CD4-positive, alpha-beta T cell (primary cell): ENCODE measurements at regions not wholly inside any gene's neighbourhood (a gene's known extent, or its start where the extent isn't known, plus 50 kb on each side); places are given as distances from the start of the nearest gene placed in this dataset.

Experiments used
- ATAC-seq: fragments of 200-7000 bp; cut with Tn5 transposase; one replicate; pipeline ENCODE4 v1.10.0; 2022; ENCODE audit warnings: mild to moderate bottlenecking; ENCODE audit not compliant: poor library complexity
- CTCF ChIA-PET: fragments of 350-600 bp; sonication (Branson Sonifier 250); formaldehyde crosslinking; loops from one replicate; lab custom pipeline; 2021; ENCODE audit warnings: antibody characterized with exemption, inconsistent platforms; lab: Charles Lee
- POLR2A ChIA-PET: fragments of 350-600 bp; sonication (Branson Sonifier 250); formaldehyde crosslinking; loops from one replicate; lab custom pipeline; 2021; ENCODE audit warnings: antibody characterized with exemption, inconsistent platforms; lab: Charles Lee
- DNase-seq, 14 experiments: peaks; one replicate each; pipeline ENCODE4 v3.0.0-alpha.2; 2013 to 2020; ENCODE audit warnings: mixed read lengths in 2 of 14
- H3K27ac ChIP-seq, 2 donors: one replicate each; pipeline versions ENCODE4 v1.5.1 to v1.7.0; 2013; ENCODE audit warnings: low read length in 2 of 2, low read depth in 1 of 2, mild to moderate bottlenecking in 1 of 2
- H3K27me3 ChIP-seq, 2 experiments: 1 replicate in 1 of 2; 2 replicates in 1 of 2; pipeline versions ENCODE4 v1.6.1 to v1.7.0; 2013; ENCODE audit warnings: low read length in 2 of 2, control low read depth in 1 of 2, mild to moderate bottlenecking in 1 of 2, moderate library complexity in 1 of 2; ENCODE audit not compliant: insufficient read depth in 2 of 2, control insufficient read depth in 1 of 2
- H3K36me3 ChIP-seq: one replicate; pipeline ENCODE4 v1.6.1; 2013; ENCODE audit warnings: low read length, control low read depth; ENCODE audit not compliant: insufficient read depth
- H3K4me1 ChIP-seq: one replicate; pipeline ENCODE4 v1.6.1; 2013; ENCODE audit warnings: low read length, control low read depth; ENCODE audit not compliant: insufficient read depth
- H3K4me3 ChIP-seq: one replicate; pipeline ENCODE4 v1.5.1; 2013; ENCODE audit warnings: mild to moderate bottlenecking, low read length, moderate library complexity
- H3K9me3 ChIP-seq, 2 experiments: 1 replicate in 1 of 2; 2 replicates in 1 of 2; pipeline versions ENCODE4 v1.6.1 to v1.7.0; 2013; ENCODE audit warnings: low read length in 2 of 2, mild to moderate bottlenecking in 2 of 2, control low read depth in 1 of 2, moderate library complexity in 1 of 2; ENCODE audit not compliant: control insufficient read depth in 1 of 2, insufficient read depth in 1 of 2
- H3K27ac Mint-ChIP-seq: one replicate; pipeline ENCODE4 v1.8.0; 2020; ENCODE audit warnings: mixed read lengths
- H3K27me3 Mint-ChIP-seq: one replicate; pipeline ENCODE4 v1.8.0; 2021; ENCODE audit warnings: mixed read lengths
- H3K36me3 Mint-ChIP-seq: one replicate; pipeline ENCODE4 v1.8.0; 2021; ENCODE audit warnings: low read depth, mixed read lengths
- H3K4me1 Mint-ChIP-seq: one replicate; pipeline ENCODE4 v1.8.0; 2021; ENCODE audit warnings: low read depth, mixed read lengths
- H3K4me3 Mint-ChIP-seq: one replicate; pipeline ENCODE4 v1.8.0; 2020; ENCODE audit warnings: mild to moderate bottlenecking, mixed read lengths
- H3K9me3 Mint-ChIP-seq: one replicate; pipeline ENCODE4 v1.8.0; 2020; ENCODE audit warnings: mixed read lengths
- CTCF ChIP-seq: fragments of 200-600 bp; IDR thresholded peaks from one replicate; pipeline ENCODE4 v1.8.0; 2022; ENCODE audit warnings: antibody characterized with exemption, mild to moderate bottlenecking
- intact Hi-C, 2 experiments: fragments of 100-400 bp; cut with DNase I in 1 of 2; cut with micrococcal nuclease in 1 of 2; formaldehyde crosslinking; loops; one replicate each; pipeline versions ENCODE4 v1.15.1 to v1.9.0; 2023 to 2025; cut with DNase I, micrococcal nuclease

GRCh38 chr4:149175549-149175948 lies 640.1 kb downstream of the IQCM start:
- Mint-ChIP-seq H3K27ac (no peak overlapping the region), H3K36me3 (no peaks in the 10 kb centered on the region), H3K27me3 (no peaks in the 10 kb centered on the region), H3K4me1 (no peaks in the 10 kb centered on the region), H3K9me3 (no peaks in the 10 kb centered on the region), H3K4me3 (no peak overlapping the region)
- ATAC-seq = no peak
- no peak for DNase-seq
- Histone ChIP-seq H3K36me3 (no peaks in the 10 kb centered on the region), H3K9me3 (peaks cover 0 to 8% of the 10 kb centered on the region in 2 experiments), H3K4me3 (no peak overlapping the region), H3K27ac (no peak overlapping the region), H3K27me3 (no peaks in the 10 kb centered on the region), H3K4me1 (no peaks in the 10 kb centered on the region)
- TF ChIP-seq CTCF = no peak
- ChIA-PET POLR2A (no interaction called here), CTCF (no interaction called here)
- intact Hi-C loops = no loop called here

- intact Hi-C loops = no loop called here
- no peak for TF ChIP-seq CTCF
- no peaks in the 10 kb centered on the region for H3K36me3 ChIP-seq
- no peaks in the 10 kb centered on the region for H3K4me1 ChIP-seq
- no peaks in the 10 kb centered on the region for H3K27me3 ChIP-seq
- H3K9me3 ChIP-seq = peaks cover 0 to 8% of the 10 kb centered on the region in 2 experiments
- Mint-ChIP-seq H3K27ac (no peak overlapping the region), H3K27me3 (no peaks in the 10 kb centered on the region), H3K4me1 (no peaks in the 10 kb centered on the region), H3K4me3 (no peak overlapping the region), H3K36me3 (no peaks in the 10 kb centered on the region), H3K9me3 (no peaks in the 10 kb centered on the region)
- H3K27ac ChIP-seq = no peak overlapping the region
- no peak overlapping the region for H3K4me3 ChIP-seq
- CTCF ChIA-PET = no interaction called here
- no peak for ATAC-seq
- POLR2A ChIA-PET = no interaction called here
- no peak for DNase-seq
Measured at GRCh38 chr4:149173241-149174013, 642.2 kb downstream of the IQCM start.

- Histone ChIP-seq H3K27ac (no peak overlapping the region), H3K27me3 (no peaks in the 10 kb centered on the region), H3K4me3 (no peak overlapping the region), H3K36me3 (no peaks in the 10 kb centered on the region), H3K4me1 (no peaks in the 10 kb centered on the region), H3K9me3 (no peaks in the 10 kb centered on the region)
- ChIA-PET CTCF (no interaction called here), POLR2A (no interaction called here)
- Mint-ChIP-seq H3K4me1 (no peaks in the 10 kb centered on the region), H3K36me3 (no peaks in the 10 kb centered on the region), H3K9me3 (no peaks in the 10 kb centered on the region), H3K4me3 (no peak overlapping the region), H3K27ac (no peak overlapping the region), H3K27me3 (peaks cover 5% of the 10 kb centered on the region)
- ATAC-seq (no peak), DNase-seq (no peak)
- TF ChIP-seq CTCF = no peak
- intact Hi-C loops = no loop called here
Measured at GRCh38 chr4:149168645-149169044, 647.0 kb downstream of the IQCM start.
